ENCODE measurements at regions not wholly inside any gene's neighbourhood (a gene's known extent, or its start where the extent isn't known, plus 50 kb on each side); places are given as distances from the start of the nearest gene placed in this dataset.
A peak's percentile ranks its signal among the peaks of the same experiment; 100 is the strongest.

- TF ChIP-seq, protein P1, sequence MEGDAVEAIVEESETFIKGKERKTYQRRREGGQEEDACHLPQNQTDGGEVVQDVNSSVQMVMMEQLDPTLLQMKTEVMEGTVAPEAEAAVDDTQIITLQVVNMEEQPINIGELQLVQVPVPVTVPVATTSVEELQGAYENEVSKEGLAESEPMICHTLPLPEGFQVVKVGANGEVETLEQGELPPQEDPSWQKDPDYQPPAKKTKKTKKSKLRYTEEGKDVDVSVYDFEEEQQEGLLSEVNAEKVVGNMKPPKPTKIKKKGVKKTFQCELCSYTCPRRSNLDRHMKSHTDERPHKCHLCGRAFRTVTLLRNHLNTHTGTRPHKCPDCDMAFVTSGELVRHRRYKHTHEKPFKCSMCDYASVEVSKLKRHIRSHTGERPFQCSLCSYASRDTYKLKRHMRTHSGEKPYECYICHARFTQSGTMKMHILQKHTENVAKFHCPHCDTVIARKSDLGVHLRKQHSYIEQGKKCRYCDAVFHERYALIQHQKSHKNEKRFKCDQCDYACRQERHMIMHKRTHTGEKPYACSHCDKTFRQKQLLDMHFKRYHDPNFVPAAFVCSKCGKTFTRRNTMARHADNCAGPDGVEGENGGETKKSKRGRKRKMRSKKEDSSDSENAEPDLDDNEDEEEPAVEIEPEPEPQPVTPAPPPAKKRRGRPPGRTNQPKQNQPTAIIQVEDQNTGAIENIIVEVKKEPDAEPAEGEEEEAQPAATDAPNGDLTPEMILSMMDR (conservative IDR thresholded peaks at IDR 0.05; ENCODE audit: low read depth, low read length): no peak
- H4K20me1 ChIP-seq (ENCODE audit: insufficient read depth): no peaks in the 10 kb centered on the region
Observed at GRCh38 chr12:111303531-111303930, 65.4 kb downstream of the PHETA1 start.

GRCh38 chr12:111298582-111299436 is 70.1 kb downstream of the PHETA1 start:
- no peak overlapping the region for H3K4me2 ChIP-seq
- H4K20me1 ChIP-seq (ENCODE audit: insufficient read depth): no peaks in the 10 kb centered on the region
- H3K9ac ChIP-seq: no peak overlapping the region

More at GRCh38 chr12:111303531-111303930, 65.4 kb downstream of the PHETA1 start:
- Histone ChIP-seq H3K79me2 (ENCODE audit: insufficient read depth, low read depth) (no peaks in the 10 kb centered on the region), H3K27ac (no peak overlapping the region), H3K27me3 (ENCODE audit: insufficient read depth, low read depth) (no peaks in the 10 kb centered on the region), H2AFZ (ENCODE audit: low read depth) (no peak overlapping the region), H3K4me1 (ENCODE audit: low read depth, poor library complexity, severe bottlenecking) (no peaks in the 10 kb centered on the region), H3K9ac (no peak overlapping the region), H3K4me2 (no peak overlapping the region), H3K4me3 (IDR thresholded peaks at IDR 0.05; ENCODE audit: insufficient read depth, low read depth, low read length) (no peak overlapping the region), H3K36me3 (ENCODE audit: insufficient read depth) (no peaks in the 10 kb centered on the region)

DNA sequence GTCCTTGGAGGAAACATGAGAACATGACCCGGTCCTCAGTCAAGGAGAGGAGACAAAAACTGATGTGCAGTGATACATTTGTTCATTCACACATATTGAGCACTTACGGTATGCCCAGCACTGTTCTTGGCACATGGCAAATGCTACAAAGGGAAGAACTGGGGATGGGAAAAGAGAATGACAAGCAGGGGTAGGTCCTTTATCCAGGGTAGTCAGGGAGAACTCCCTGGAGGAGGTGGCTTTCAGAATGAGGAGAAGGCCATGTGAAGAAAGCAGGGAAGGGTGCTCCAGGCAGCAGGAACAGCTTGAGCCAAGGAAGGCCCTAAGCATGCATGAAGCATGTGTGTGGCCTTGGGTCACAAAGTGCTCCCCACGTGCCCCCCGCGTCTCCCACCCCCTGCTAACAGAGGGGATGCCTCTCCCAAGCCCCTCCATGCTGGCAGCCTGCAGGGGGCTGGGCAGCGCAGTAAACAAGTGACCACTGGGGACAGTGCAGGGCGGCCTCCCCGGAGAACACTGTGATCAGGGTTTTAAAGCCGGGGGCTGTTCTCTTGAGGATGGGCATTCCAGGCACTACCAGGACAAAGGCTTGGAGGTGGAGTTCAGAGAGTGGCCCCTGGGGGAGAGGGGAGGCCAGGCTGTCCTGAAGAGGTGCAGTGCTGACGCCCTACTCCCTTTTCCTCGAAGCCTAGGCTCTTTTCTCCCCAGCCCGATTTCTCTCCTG is 71.0 kb downstream of the PHETA1 start:
- Histone ChIP-seq H3K4me2 (no peak overlapping the region), H4K20me1 (ENCODE audit: insufficient read depth) (no peaks in the 10 kb centered on the region), H2AFZ (ENCODE audit: low read depth) (no peak overlapping the region), H3K4me1 (ENCODE audit: low read depth, poor library complexity, severe bottlenecking) (no peaks in the 10 kb centered on the region), H3K79me2 (ENCODE audit: insufficient read depth, low read depth) (no peaks in the 10 kb centered on the region), H3K4me3 (IDR thresholded peaks at IDR 0.05; ENCODE audit: insufficient read depth, low read depth, low read length) (no peak overlapping the region), H3K27me3 (ENCODE audit: insufficient read depth, low read depth) (no peaks in the 10 kb centered on the region), H3K36me3 (ENCODE audit: insufficient read depth) (no peaks in the 10 kb centered on the region), H3K9ac (no peak overlapping the region), H3K27ac (no peak overlapping the region)
- TF ChIP-seq, protein P1 (conservative IDR thresholded peaks at IDR 0.05; ENCODE audit: low read depth, low read length): no peak

More at GRCh38 chr12:111298582-111299436, 70.1 kb downstream of the PHETA1 start:
- no peaks in the 10 kb centered on the region for H3K27me3 ChIP-seq (ENCODE audit: insufficient read depth, low read depth)
- no peak overlapping the region for H2AFZ ChIP-seq (ENCODE audit: low read depth)
- H3K4me1 ChIP-seq (ENCODE audit: low read depth, poor library complexity, severe bottlenecking): no peaks in the 10 kb centered on the region
- no peaks in the 10 kb centered on the region for H3K36me3 ChIP-seq (ENCODE audit: insufficient read depth)
- H3K27ac ChIP-seq: no peak overlapping the region
- H3K4me3 ChIP-seq (IDR thresholded peaks at IDR 0.05; ENCODE audit: insufficient read depth, low read depth, low read length): no peak overlapping the region
- TF ChIP-seq, protein P1 (conservative IDR thresholded peaks at IDR 0.05; ENCODE audit: low read depth, low read length): peak; percentile 65
- H3K79me2 ChIP-seq (ENCODE audit: insufficient read depth, low read depth): no peaks in the 10 kb centered on the region

GRCh38 chr12:111296906-111297463 is 71.9 kb downstream of the PHETA1 start:
- Histone ChIP-seq H3K9ac (no peak overlapping the region), H3K4me3 (IDR thresholded peaks at IDR 0.05; ENCODE audit: insufficient read depth, low read depth, low read length) (no peak overlapping the region), H3K79me2 (ENCODE audit: insufficient read depth, low read depth) (no peaks in the 10 kb centered on the region), H3K36me3 (ENCODE audit: insufficient read depth) (no peaks in the 10 kb centered on the region), H2AFZ (ENCODE audit: low read depth) (no peak overlapping the region), H3K4me1 (ENCODE audit: low read depth, poor library complexity, severe bottlenecking) (no peaks in the 10 kb centered on the region), H4K20me1 (ENCODE audit: insufficient read depth) (no peaks in the 10 kb centered on the region), H3K4me2 (no peak overlapping the region), H3K27me3 (ENCODE audit: insufficient read depth, low read depth) (no peaks in the 10 kb centered on the region), H3K27ac (no peak overlapping the region)
- TF ChIP-seq, protein P1 (conservative IDR thresholded peaks at IDR 0.05; ENCODE audit: low read depth, low read length): no peak
